Uterus (tissue), 2 donors: ENCODE measurements at regions not wholly inside any gene's neighbourhood (a gene's known extent, or its start where the extent isn't known, plus 50 kb on each side); places are given as distances from the start of the nearest gene placed in this dataset.

Source experiments
- POLR2A ChIP-seq, 2 donors: fragments of 450-650 bp; IDR thresholded peaks; one replicate each; pipeline ENCODE4 v1.6.1; 2016; ENCODE audit warnings: antibody characterized with exemption in 2 of 2, mild to moderate bottlenecking in 1 of 2, moderate library complexity in 1 of 2
- TF ChIP-seq, protein P1 (sequence below), 4 experiments: fragments of 200-600 bp in 2 of 4; fragments of 450-650 bp in 2 of 4; sonication (generic) in 2 of 4; IDR thresholded peaks; one replicate each; pipeline ENCODE4 v1.5.1; 2016 to 2019; ENCODE audit warnings: antibody characterized with exemption in 4 of 4, mild to moderate bottlenecking in 2 of 4, moderate library complexity in 1 of 4

DNA sequence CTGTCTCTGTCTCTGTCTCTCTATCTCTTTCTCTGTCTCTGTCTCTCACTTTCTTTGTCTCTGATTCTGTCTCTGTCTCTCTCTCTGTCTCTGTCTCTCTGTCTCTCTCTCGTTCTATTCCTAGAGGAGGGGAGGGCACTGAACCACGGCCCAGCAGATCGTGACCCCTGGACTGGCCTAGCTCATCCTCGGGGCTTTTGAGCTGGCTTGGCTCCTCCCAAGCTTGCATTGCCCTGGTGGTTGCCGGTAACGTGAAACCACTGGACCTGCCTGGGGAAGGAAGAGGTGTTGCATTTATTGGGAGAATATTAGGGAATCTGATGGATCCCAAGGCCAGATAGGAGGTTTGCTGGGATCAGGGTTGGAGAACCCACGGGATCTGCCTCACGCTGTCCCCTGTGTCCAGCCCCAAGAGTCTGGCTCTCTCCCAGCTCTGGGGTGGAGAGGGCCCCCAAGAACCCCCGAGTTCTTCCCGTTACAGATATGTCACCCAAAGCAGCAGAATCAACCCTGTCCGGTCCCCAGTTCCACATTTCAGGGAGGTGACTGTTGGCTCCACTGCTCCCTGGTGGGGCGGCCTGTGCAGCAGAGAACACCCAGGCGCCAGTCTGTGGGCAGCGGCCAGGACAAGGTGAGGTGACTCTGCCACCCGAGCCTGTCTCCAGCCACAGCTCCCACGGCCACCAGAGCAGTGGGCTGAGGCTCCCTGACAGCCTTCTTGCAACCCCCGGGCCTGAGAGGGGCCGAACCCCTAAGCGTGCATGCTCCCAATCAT is 228.3 kb downstream of the TTLL2 start:
- TF ChIP-seq, protein P1, sequence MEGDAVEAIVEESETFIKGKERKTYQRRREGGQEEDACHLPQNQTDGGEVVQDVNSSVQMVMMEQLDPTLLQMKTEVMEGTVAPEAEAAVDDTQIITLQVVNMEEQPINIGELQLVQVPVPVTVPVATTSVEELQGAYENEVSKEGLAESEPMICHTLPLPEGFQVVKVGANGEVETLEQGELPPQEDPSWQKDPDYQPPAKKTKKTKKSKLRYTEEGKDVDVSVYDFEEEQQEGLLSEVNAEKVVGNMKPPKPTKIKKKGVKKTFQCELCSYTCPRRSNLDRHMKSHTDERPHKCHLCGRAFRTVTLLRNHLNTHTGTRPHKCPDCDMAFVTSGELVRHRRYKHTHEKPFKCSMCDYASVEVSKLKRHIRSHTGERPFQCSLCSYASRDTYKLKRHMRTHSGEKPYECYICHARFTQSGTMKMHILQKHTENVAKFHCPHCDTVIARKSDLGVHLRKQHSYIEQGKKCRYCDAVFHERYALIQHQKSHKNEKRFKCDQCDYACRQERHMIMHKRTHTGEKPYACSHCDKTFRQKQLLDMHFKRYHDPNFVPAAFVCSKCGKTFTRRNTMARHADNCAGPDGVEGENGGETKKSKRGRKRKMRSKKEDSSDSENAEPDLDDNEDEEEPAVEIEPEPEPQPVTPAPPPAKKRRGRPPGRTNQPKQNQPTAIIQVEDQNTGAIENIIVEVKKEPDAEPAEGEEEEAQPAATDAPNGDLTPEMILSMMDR (IDR thresholded peaks at IDR 0.05): no peak
- TF ChIP-seq POLR2A (IDR thresholded peaks at IDR 0.05): no peak
